ENCODE measurements at regions not wholly inside any gene's neighbourhood (a gene's known extent, or its start where the extent isn't known, plus 50 kb on each side); places are given as distances from the start of the nearest gene placed in this dataset.

- DNase-seq: no peak
- no peak for TF ChIP-seq POLR2A (IDR thresholded peaks at IDR 0.05)
- Histone ChIP-seq H3K9me3 (replicated peaks in 1 of 3) (no peaks in the 10 kb centered on the region), H3K4me1 (replicated peaks in 1 of 2) (no peaks in the 10 kb centered on the region), H3K27ac (no peak overlapping the region), H3K36me3 (replicated peaks in 1 of 2) (no peaks in the 10 kb centered on the region), H3K4me3 (no peak overlapping the region), H3K27me3 (no peaks in the 10 kb centered on the region)
- WGBS, 4 donors: 56 to 95% (median 81%) methylated on average over 1 of the region's 1 CpG
- intact Hi-C loops (cut with DNase I): loop anchor here (5.0 to 10.0 kb wide), 3 partner anchors 131 to 364 kb away; no protein-coding TSS in a partner anchor
These were observed 153.9 kb downstream of the PRELID2 start for GRCh38 chr5:145681216-145681615.

GRCh38 chr5:145680767-145681166 is 154.4 kb downstream of the PRELID2 start:
- no peaks in the 10 kb centered on the region for H3K36me3 ChIP-seq (replicated peaks in 1 of 2)
- H3K4me1 ChIP-seq (replicated peaks in 1 of 2): no peaks in the 10 kb centered on the region
- no peak overlapping the region for H3K27ac ChIP-seq
- WGBS, 4 donors: 57 to 69% (median 61%) methylated on average over 7 of the region's 7 CpGs
- H3K27me3 ChIP-seq: no peaks in the 10 kb centered on the region
- no peak overlapping the region for H3K4me3 ChIP-seq
- no peak for DNase-seq
- H3K9me3 ChIP-seq (replicated peaks in 1 of 3): no peaks in the 10 kb centered on the region
- intact Hi-C loops (cut with DNase I): loop anchor here (5.0 to 10.0 kb wide), 3 partner anchors 132 to 364 kb away; no protein-coding TSS in a partner anchor
- TF ChIP-seq POLR2A (IDR thresholded peaks at IDR 0.05) (no peak), CTCF (IDR thresholded peaks at IDR 0.05) (no peak)

GRCh38 chr5:145680169-145680568 is 155.0 kb downstream of the PRELID2 start:
- intact Hi-C loops (cut with DNase I): loop anchor here (5.0 to 10.0 kb wide), 3 partner anchors 132 to 365 kb away; no protein-coding TSS in a partner anchor
- Histone ChIP-seq H3K36me3 (replicated peaks in 1 of 2) (no peaks in the 10 kb centered on the region), H3K27me3 (no peaks in the 10 kb centered on the region), H3K27ac (no peak overlapping the region), H3K9me3 (replicated peaks in 1 of 3) (no peaks in the 10 kb centered on the region), H3K4me1 (replicated peaks in 1 of 2) (no peaks in the 10 kb centered on the region), H3K4me3 (no peak overlapping the region)
- no peak for TF ChIP-seq POLR2A (IDR thresholded peaks at IDR 0.05)
- peak in 1 of 6 experiments; percentile 7 for TF ChIP-seq CTCF (IDR thresholded peaks at IDR 0.05)
- DNase-seq: no peak

- Histone ChIP-seq H3K9me3 (replicated peaks in 1 of 3) (no peaks in the 10 kb centered on the region), H3K27me3 (no peaks in the 10 kb centered on the region), H3K4me1 (replicated peaks in 1 of 2) (no peaks in the 10 kb centered on the region), H3K4me3 (no peak overlapping the region), H3K27ac (no peak overlapping the region), H3K36me3 (replicated peaks in 1 of 2) (no peaks in the 10 kb centered on the region)
- TF ChIP-seq CTCF (IDR thresholded peaks at IDR 0.05): no peak
- TF ChIP-seq POLR2A (IDR thresholded peaks at IDR 0.05): no peak
- DNase-seq: no peak
- intact Hi-C loops (cut with DNase I): no loop called here
- WGBS, 4 donors: 78 to 89% (median 85%) methylated on average over 2 of the region's 2 CpGs
These were observed 156.9 kb downstream of the PRELID2 start for GRCh38 chr5:145678255-145678654.

- DNase-seq: no peak
- TF ChIP-seq POLR2A (IDR thresholded peaks at IDR 0.05) (no peak), CTCF (IDR thresholded peaks at IDR 0.05) (no peak)
- Histone ChIP-seq H3K27me3 (no peaks in the 10 kb centered on the region), H3K9me3 (replicated peaks in 1 of 3) (no peaks in the 10 kb centered on the region), H3K27ac (no peak overlapping the region), H3K4me1 (replicated peaks in 1 of 2) (no peaks in the 10 kb centered on the region), H3K4me3 (no peak overlapping the region), H3K36me3 (replicated peaks in 1 of 2) (no peaks in the 10 kb centered on the region)
- intact Hi-C loops (cut with DNase I): no loop called here
These were observed 161.4 kb downstream of the PRELID2 start for GRCh38 chr5:145673786-145674185.
